SK-N-SH (cell line): ENCODE measurements at regions not wholly inside any gene's neighbourhood (a gene's known extent, or its start where the extent isn't known, plus 50 kb on each side); places are given as distances from the start of the nearest gene placed in this dataset.

ENCODE experiments used
- CTCF ChIP-seq: fragments of 200-600 bp; sonication (generic); IDR thresholded peaks from 2 replicates; pipeline ENCODE4 v1.6.1; 2017; ENCODE audit warnings: antibody characterized with exemption, mild to moderate bottlenecking, moderate library complexity
- EZH2phosphoT487 ChIP-seq: fragments of 200-600 bp; sonication (generic); IDR thresholded peaks from 2 replicates; pipeline ENCODE4 v1.6.1; 2017; ENCODE audit warnings: low read depth, mixed run types, mild to moderate bottlenecking, antibody characterized with exemption, moderate library complexity, borderline replicate concordance

DNA sequence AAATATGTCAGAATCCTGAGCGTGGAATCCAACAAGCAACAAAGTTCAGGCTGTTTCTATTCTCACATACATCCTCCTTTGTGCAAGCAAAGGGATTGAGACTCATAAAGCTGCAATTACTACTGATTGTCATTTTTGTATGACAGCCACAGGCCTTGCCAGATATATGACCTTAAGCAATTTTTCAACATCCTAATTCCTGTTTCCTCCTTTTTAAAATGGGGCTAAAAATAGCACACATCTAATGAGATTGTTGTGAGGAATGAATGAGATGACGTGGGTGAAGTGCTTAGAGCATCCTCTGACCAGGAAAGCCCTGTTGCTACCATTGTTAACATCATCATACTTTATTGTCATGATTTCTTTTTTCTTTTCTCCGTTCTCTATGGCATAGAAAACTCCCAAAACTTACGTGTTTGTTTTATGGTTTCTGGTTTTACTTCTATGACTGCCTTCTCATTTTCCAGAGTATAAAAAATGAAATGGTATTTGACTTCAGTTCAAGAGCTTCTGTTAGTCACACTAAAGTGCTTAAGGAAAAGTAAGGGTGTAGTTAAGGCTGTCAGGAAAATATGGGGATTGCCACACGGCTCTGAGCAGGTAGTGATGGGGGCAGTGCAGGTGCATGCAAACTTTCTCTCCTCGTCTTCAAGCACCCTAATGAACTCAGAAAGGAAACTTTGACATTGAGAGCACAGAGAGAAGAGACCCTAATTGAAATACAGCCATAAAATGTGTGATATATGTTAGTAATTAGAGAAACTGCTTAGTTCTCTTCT is 590.6 kb upstream of the NETO1 start:
- no peak for TF ChIP-seq CTCF
- no peak for TF ChIP-seq EZH2phosphoT487
